GM19328 (cell line): ENCODE measurements at regions not wholly inside any gene's neighbourhood (a gene's known extent, or its start where the extent isn't known, plus 50 kb on each side); places are given as distances from the start of the nearest gene placed in this dataset.

Experiments used
- ATAC-seq: cut with Tn5 transposase; IDR thresholded peaks from one replicate; pipeline ENCODE4 v1.9.1; 2021; ENCODE audit warnings: mild to moderate bottlenecking, moderate library complexity; ENCODE audit not compliant: unreplicated experiment

DNA sequence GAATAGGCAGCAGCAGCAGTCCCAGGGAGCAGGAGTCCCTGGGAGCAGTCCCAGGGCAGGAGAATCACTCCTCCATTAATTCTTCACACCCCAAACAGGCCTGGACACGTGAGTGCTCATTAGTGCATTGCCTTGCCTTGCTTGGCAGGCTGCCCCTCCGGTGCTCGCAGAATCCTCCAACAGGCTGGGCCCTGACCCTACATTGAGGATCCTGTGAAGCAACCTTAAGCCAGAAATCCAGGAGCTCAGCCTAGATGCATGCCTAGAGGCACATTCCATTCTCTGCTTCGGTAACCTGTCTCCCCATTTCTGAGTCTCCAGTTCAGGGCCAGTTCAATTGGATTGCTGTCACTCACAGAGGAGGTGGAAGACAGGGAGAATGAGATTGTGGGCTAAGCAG is 97.4 kb upstream of the LRATD1 start:
- no peak for ATAC-seq

DNA sequence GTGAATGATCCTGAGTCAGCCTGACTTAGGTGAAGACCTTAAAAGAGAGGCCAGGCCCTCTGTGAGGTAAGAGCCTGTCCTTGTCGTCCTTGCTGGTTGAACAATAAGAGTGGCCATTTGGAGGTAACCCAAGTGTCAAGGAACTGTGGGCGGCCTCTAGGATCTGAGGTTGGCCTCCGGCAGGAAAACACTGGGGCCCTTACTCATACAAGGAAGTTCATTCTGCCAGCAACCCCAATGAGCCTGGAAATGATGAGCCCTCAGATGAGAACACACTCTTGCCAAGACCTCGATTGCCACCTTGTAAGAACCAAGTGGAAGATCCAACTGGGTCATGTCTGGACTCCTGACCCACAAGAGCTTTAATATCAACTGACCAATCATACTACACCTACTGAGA is 95.5 kb upstream of the LRATD1 start:
- no peak for ATAC-seq

DNA sequence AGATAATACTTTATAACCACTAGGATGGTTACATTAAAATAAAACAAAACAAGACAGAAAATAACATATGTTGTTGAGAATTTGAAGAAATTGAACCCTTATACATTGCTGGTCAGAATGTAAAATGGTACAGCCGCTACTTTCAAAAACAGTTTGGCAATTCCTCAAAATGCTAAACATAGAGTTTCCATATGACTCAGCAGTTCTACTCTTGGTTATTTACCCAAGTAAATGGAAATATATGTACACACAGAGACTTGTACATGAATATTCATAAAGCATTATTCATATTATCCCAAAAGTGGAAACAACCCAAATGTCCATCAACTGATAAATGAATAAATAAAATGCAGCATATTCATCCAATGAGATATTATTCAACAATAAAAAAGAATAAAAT is 92.5 kb upstream of the LRATD1 start:
- ATAC-seq = no peak

DNA sequence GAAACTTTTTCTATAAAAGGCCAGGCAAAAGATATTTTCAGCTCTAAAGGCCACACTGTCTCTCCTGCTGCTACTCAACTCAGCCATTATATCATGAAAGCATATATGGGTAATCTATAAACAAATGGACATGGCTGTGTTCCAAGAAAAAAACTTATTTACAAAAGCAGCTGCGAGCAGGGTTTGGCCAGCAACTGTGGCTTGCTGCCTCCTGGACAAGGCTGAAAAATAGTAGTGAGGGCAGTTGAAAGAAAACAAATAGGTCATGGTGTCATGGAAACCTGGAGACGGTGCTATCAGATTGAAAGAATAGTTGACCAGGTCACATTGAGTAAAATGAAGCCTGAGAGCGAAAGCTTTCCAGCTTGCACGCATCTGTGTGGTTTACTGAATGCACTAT is 89.2 kb upstream of the LRATD1 start:
- ATAC-seq = no peak

DNA sequence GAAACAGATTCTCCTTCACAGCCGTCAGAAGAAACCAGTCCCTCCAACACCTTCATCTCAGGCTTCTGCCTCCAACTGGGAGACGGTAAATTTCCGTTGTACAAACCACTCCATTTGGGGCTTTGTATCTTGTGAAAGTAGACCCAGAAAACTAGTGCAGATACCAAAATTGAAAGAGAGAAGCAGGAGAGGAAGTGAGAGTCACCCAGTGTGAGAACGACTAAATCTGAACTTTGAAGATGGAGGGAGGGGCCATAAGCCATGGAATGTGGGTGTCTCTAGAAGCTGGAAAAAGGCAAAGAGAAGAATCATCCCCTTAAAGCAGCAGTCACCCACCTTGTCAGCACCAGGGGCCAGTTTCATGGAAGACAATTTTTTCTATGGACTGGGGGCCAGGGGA is 88.3 kb upstream of the LRATD1 start:
- ATAC-seq = no peak

DNA sequence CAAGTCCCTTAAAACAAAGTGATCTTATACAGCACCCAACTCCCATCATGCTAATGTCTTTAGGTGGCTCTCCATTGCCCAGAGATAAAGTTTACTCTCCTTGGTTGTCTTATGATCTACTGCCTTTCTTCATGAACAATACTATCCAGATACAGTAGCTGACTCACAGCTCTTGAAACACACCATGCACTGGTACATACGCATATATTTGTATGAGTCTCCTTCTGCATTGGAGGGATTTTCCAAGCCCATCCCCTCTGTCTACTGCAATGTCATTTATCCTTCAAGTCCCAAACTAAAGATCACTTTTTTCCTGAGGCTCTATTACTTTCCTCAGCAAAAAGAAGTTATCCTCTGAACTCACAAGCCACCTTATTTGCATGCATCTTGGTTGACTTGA is 84.7 kb upstream of the LRATD1 start:
- ATAC-seq = no peak

DNA sequence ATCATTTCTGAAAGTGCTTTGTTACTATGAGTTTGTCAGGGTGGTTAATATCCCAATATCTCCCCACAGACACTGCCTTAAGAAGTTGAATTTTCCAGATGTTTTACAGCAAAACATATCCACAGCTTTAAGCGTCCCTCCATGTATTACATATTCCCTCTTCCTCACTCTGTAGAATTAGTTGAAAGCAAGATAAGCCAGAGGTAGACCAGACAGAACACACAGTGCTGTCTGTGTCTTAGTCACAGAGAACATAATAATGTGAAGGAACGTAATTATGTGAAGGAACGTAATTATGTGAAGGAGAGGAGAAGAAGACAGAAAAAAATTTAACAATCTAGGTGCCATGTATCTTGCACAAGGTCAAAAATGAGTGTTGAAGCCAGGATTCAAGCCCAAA is 81.9 kb upstream of the LRATD1 start:
- ATAC-seq = no peak

DNA sequence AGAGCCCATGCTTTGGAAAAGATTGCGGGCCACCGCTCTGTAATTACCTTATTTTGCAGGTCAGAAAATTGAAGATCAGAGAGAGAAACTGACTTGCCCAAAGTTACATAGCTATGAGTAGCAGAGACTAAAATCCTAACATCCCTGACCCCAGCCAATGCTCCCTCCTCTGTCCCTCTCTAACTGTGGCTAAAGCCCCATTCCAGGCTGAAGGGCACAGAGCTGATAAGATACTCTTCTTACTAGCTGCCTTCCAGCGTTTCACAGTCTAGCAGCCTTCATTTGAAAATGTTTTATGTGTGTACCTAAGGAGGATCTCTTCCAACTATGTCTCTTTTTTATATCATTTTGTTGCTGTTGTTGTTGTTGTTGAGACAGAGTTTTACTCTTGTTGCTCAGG is 81.4 kb upstream of the LRATD1 start:
- ATAC-seq = no peak

DNA sequence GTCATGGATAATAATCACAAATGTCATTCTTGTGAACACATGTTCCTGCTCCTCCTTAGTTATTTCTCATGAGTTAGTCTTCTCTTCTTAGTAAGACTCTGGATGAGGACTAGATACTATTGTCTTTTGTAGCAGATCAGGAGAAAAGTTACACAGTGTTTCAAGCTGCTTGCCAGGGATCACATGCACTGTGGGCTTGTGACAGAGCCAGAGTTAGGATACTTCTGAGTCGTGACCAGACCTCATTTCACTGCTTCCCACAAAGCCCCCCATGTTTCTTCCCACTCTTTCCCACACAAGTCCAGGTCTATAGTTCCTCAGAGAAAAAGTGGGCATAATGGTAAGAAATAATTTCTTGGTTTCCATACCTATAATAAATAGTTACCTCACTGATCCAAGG is 80.2 kb upstream of the LRATD1 start:
- ATAC-seq = no peak

DNA sequence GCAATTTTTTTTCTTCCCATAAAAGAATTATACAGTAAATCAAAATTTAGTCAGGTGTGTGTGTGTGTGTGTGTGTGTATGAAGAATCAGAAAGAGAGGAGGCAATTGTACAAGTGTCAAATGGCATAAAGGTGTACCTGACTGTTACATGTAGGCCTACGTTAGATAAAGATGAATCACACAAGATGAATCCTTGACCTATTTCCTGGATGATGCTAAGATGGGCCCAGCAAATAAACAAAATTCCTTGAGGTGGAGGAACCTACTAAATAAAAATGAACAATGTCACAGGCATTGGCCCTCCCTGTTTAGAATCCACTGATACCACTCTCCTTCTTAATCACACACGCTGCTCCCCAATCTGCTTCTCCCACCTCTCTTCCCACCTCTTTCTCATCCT is 79.7 kb upstream of the LRATD1 start:
- no peak for ATAC-seq

DNA sequence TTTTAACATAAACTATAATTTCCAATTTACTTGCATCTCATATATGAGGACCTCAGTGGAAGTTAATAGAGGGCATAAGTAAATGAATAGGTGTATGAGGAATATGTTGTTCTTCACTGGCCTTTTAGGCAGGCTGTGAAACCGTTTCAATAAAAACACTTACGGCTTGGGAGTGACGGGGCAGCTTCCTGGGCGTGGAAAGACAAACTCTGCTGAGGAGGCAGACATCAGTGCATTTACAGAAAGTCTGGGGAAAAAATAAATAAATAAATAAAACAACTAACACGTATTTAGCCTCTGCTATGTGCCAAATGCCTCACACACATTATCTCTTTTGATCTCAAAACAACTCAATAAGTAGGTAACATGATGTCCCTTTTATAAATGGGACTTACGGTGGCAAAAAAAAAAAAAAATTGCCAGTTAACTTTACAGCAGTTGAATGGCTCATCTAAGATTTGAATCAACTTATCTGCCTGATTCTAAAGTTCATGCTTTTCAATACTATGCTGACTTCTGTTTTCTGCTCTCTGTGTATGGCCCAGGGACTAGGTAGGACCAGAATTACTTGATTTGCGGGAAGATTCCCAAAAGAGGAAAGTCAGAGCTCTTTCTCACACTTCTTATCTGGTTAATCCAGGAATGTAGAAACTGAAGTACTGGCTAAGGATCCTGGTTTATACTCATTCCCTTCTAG is 77.5 kb upstream of the LRATD1 start:
- ATAC-seq = no peak

DNA sequence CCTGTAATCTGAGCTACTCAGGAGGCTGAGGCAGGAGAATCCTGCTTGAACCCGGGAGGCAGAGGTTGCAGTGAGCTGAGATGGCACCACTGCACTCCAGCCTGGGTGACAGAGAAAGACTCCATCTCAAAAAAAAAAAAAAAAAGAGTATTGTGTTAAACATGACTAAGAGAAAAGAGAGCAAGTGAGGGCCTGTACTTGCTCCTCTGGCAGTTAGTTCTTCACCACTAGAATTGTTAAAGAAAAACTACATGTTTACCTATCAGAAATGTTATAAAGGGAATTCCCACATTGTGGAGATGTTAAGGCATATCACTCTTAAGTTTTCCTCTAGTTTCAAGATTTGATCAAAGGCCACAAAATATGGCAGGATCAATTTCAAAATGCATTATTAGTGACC is 75.4 kb upstream of the LRATD1 start:
- no peak for ATAC-seq

DNA sequence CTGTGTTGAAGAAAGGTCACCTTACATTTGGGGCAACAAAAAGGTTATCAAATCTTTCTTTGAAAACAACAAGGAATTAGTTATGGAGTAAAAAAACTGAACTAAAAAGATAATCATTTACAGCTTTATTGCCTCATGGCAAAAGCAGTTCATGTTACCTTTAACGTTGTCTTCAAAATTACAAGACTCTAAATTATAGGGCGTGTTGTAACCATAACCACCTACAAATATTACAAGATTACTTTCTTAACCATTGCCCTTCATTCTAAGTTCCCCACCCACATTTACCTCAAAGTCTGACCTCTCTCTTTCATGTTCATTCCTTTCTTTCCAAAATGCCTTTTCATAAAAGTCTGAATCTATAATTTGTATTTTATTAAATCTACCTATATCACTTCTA is 74.6 kb upstream of the LRATD1 start:
- ATAC-seq = no peak

DNA sequence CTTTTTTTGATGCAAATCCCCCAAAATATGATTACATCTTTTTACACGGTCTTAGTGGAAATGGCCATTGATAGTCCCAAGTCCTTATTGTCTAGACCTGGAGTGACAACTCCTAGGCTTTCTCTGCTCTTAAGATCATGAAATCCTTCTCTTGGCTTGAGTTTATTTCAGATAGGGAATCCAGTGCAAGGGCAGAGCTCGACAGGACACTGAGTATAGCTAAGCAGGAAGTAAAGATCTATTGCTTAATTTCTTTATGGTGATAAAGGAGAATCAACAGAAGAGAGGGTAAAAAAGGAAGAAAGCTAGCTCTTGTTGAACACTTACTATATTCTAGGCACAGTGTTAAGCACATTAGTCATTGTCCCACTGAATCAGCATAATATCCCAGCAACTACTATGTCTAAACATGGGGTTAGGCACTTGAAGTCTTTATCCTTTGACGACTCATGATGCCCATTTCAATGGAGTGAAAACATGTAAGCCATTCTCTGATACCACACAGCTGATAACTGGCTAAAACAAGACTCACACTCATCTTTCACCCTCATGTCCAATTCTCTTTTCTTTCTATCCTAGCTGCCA is 74.1 kb upstream of the LRATD1 start:
- no peak for ATAC-seq

DNA sequence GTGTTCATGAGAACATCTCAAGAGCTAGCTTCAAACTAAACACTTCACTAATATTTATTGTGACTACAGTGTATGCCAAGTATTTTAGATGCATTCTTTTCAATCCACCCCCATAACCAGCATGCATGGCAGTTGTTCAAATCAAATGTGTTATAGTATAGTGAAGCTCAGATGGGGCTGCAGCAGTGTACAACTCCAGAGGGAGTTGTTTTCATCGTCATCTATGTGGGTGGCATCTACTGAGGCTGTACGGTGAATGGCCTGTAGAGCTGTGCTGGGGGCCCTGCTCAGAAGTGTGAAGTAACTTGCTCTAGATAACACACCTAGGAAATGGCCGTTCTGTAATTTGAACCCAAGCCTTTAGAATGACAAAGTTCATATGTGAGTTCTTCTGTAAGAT is 71.8 kb upstream of the LRATD1 start:
- no peak for ATAC-seq

DNA sequence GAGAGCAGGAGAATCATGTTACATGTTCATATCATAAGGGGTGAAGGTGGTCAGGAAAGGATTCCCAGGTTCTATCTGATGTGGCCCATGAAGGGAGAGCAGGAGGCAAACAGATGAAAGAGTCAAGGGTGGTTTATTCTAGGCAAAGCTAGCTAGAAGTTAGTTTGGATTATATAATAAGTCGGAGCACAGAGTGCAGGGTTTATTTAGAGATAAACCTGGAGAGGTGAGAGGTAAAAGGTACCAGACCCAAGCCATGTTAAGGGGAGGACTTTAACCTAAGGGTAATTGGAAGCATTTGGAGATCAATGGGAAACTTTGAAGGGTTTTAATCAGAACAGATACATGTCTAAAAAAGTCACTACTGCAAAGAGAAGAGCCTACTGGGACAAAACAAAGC is 69.2 kb upstream of the LRATD1 start:
- no peak for ATAC-seq

DNA sequence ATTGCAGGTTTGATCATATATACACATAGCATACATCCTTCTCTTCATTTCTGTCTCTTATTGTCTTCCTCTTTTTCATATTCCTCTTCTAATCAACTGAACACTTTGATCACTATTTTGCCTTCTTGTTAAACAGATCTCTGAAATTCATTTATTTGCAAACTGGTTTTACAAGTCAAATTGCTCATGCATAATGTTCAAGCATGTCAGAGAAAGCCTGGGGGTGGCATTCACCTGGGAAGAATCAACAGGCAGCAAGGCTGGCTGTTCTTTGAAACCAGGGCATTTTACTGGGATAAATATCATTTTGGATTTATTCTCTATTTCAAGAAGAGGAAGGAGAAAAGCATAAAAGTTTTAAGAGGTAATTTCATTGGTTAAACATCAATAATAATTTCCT is 66.9 kb upstream of the LRATD1 start:
- ATAC-seq = no peak

DNA sequence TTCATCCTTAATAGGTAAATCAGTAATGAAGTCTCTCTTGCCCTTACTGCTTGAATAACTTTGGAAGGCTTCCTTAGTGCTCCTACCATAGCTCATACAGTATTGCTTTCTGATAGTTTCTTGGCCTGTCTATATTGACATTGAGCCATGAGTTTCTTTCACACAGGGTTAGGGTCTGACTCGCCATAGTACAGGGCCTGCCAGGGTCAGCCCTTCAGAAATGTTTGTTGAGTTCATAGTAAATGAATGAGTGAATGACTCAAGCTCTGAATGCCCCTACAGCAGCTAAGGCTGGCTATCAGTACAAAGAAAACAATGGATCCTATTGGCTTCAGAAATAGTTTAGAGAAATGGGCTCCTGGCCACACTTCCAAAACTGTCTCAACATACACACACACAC is 65.0 kb upstream of the LRATD1 start:
- ATAC-seq = no peak

DNA sequence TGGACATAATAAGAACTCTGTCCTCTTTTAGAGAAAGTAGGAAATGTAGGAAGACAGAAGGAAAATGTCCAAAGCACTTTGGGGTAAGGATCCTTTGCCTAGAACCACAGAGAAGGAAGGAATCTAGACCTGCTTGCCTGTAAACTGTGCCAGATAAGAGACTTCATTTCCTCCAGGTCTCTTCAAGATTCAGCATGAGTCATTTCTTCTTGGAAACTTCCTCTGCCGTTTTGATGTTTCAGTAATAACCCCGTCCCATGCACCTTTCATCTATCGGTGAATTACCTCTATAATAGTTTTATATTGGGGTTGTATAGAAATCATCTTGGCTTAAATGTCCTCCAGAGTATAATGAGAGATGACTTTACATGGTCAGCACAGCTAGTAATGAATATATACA is 63.2 kb upstream of the LRATD1 start:
- no peak for ATAC-seq

DNA sequence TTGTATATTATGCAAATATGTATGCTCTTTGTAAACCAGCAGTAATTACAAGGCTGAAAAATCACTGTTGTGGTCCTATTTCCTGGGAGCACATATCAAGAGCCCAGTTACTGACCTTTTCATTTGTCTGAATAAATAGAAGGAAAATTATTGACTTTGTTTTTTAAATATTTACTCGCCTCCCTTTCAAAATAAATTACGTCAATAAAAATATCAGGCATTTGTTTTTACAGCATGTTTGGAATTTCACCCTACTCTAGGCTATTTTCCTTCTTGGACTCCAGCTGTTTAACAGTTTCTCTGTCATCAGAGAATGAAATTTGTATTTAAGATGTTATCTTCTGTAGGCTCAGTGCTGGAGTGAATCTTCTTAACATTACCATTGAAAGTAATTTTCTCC is 59.9 kb upstream of the LRATD1 start:
- no peak for ATAC-seq

DNA sequence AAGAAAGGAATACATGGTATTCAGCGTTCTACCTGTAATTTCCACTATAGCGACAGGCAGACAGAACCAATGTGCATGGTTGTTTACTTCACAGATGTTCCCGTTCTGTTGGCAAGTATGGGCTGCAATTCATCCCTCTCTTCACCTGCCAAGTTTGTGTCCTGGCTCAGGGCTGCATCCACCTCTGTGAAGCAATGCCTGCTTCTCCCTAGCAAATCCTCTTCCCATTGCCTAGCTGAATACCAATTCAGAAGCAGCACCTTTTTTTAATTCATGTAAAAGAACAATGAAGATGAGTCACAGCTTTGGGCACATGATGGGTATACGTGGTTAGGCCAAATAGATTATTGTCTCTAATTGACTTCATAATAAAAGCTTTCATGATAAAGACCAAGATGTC is 54.7 kb upstream of the LRATD1 start:
- ATAC-seq = no peak
